H1 (cell line): ENCODE measurements at regions not wholly inside any gene's neighbourhood (a gene's known extent, or its start where the extent isn't known, plus 50 kb on each side); places are given as distances from the start of the nearest gene placed in this dataset.

Source experiments
- CTCF ChIA-PET: fragments of 300-600 bp; sonication (Branson Sonifier 250); formaldehyde crosslinking; loops from one replicate; lab custom pipeline; 2021; ENCODE audit not compliant: partially characterized antibody; lab: Charles Lee
- POLR2A ChIA-PET: fragments of 300-600 bp; sonication (Branson Sonifier 250); formaldehyde crosslinking; loops from one replicate; lab custom pipeline; 2021; ENCODE audit warnings: inconsistent platforms; ENCODE audit not compliant: partially characterized antibody; lab: Charles Lee
- DNase-seq, 2 experiments: peaks; one replicate each; pipeline versions ENCODE4 v3.0.0 to v3.0.0-alpha.2; 2010 to 2022; ENCODE audit warnings: low spot score in 2 of 2, low read depth in 1 of 2, mixed read lengths in 1 of 2
- FAIRE-seq: peaks from 2 replicates; lab custom pipeline; 2011; peaks lifted over from hg19 to GRCh38; lab: Jason Lieb, UNC
- H2AFZ ChIP-seq: 2 replicates; pipeline ENCODE4 v1.8.1; 2012; ENCODE audit warnings: low read length, inconsistent platforms
- H2AK5ac ChIP-seq: 2 replicates; pipeline ENCODE4 v1.6.1; 2013; ENCODE audit warnings: low read depth, low read length
- H2BK120ac ChIP-seq: replicated peaks from 2 replicates; pipeline ENCODE3; 2013; ENCODE audit warnings: low read depth, low read length, inconsistent platforms
- H2BK12ac ChIP-seq: 2 replicates; pipeline ENCODE4 v1.6.1; 2013; ENCODE audit warnings: low read depth, low read length
- H2BK15ac ChIP-seq: 2 replicates; pipeline ENCODE4 v1.6.1; 2013; ENCODE audit warnings: low read length
- H2BK20ac ChIP-seq: 2 replicates; pipeline ENCODE4 v1.6.1; 2013; ENCODE audit warnings: low read length
- H2BK5ac ChIP-seq: 2 replicates; pipeline ENCODE4 v1.6.1; 2013; ENCODE audit warnings: low read depth, low read length
- H3K14ac ChIP-seq: 2 replicates; pipeline ENCODE4 v1.6.1; 2013; ENCODE audit warnings: inconsistent platforms; ENCODE audit not compliant: insufficient read length
- H3K18ac ChIP-seq: 2 replicates; pipeline ENCODE4 v1.6.1; 2013; ENCODE audit warnings: low read length; ENCODE audit errors: extremely low read depth
- H3K23ac ChIP-seq: 2 replicates; pipeline ENCODE4 v1.6.1; 2013; ENCODE audit warnings: inconsistent platforms; ENCODE audit not compliant: insufficient read length
- H3K23me2 ChIP-seq: 2 replicates; pipeline ENCODE4 v1.6.1; 2013; ENCODE audit warnings: low read depth, low read length
- H3K27ac ChIP-seq: 2 replicates; pipeline ENCODE4 v1.6.1; 2011; ENCODE audit warnings: low read depth, low read length, inconsistent platforms
- H3K27me3 ChIP-seq, 4 experiments: replicated peaks in 1 of 4; 1 replicate in 1 of 4; 2 replicates in 3 of 4; pipeline versions ENCODE4 v1.6.1 to v1.8.1; 2011 to 2013; ENCODE audit warnings: low read length in 3 of 4, mild to moderate bottlenecking in 3 of 4, inconsistent platforms in 2 of 4, mixed read lengths in 2 of 4, moderate library complexity in 1 of 4; ENCODE audit not compliant: control insufficient read depth in 3 of 4, insufficient read depth in 3 of 4; ENCODE audit errors: extremely low read depth in 1 of 4
- H3K36me3 ChIP-seq, 4 experiments: 2 replicates each; pipeline versions ENCODE4 v1.6.1 to v1.8.1; 2011 to 2013; ENCODE audit warnings: mild to moderate bottlenecking in 4 of 4, low read length in 3 of 4, moderate library complexity in 2 of 4, control low read depth in 1 of 4, inconsistent platforms in 1 of 4; ENCODE audit not compliant: insufficient read depth in 4 of 4, control insufficient read depth in 2 of 4
- H3K4ac ChIP-seq: replicated peaks from 2 replicates; pipeline ENCODE3; 2013; ENCODE audit warnings: low read length, low read depth, mixed read lengths, inconsistent platforms; ENCODE audit not compliant: insufficient read length
- H3K4me1 ChIP-seq, 4 experiments: replicated peaks in 1 of 4; 1 replicate in 1 of 4; 2 replicates in 3 of 4; pipeline versions ENCODE4 v1.6.1 to v1.8.1; 2011 to 2013; ENCODE audit warnings: low read length in 3 of 4, inconsistent platforms in 2 of 4, mixed read lengths in 1 of 4; ENCODE audit not compliant: insufficient read depth in 4 of 4, control insufficient read depth in 3 of 4
- H3K4me2 ChIP-seq, 2 experiments: 2 replicates each; pipeline versions ENCODE4 v1.6.1 to v1.8.1; 2011 to 2013; ENCODE audit warnings: low read depth in 2 of 2, low read length in 2 of 2, control low read depth in 1 of 2, inconsistent platforms in 1 of 2, mild to moderate bottlenecking in 1 of 2; ENCODE audit not compliant: insufficient read depth in 1 of 2
- H3K4me3 ChIP-seq, 4 experiments: fragments of 200-600, 300-600 bp in 1 of 4; sonication (generic), shearing (Covaris generic), sonication (Bioruptor Twin) in 1 of 4; 2 replicates each; pipeline versions ENCODE4 v1.5.1 to v1.8.1; 2011 to 2016; ENCODE audit warnings: low read length in 4 of 4, low read depth in 3 of 4, control low read depth in 2 of 4, inconsistent platforms in 2 of 4, mild to moderate bottlenecking in 2 of 4, mixed read lengths in 1 of 4, moderate library complexity in 1 of 4; ENCODE audit not compliant: insufficient read depth in 2 of 4; ENCODE audit errors: extremely low read depth in 1 of 4
- H3K56ac ChIP-seq: replicated peaks from 2 replicates; pipeline ENCODE3; 2013; ENCODE audit warnings: low read depth, mild to moderate bottlenecking, mixed read lengths, low read length, inconsistent platforms; ENCODE audit not compliant: insufficient read length
- H3K79me1 ChIP-seq: 2 replicates; pipeline ENCODE4 v1.6.1; 2013; ENCODE audit warnings: low read depth, low read length, control low read depth
- H3K79me2 ChIP-seq, 2 experiments: 2 replicates each; pipeline versions ENCODE4 v1.6.1 to v1.8.1; 2012 to 2013; ENCODE audit warnings: low read length in 2 of 2, mild to moderate bottlenecking in 2 of 2, inconsistent platforms in 1 of 2; ENCODE audit not compliant: insufficient read depth in 2 of 2, control insufficient read depth in 1 of 2
- H3K9ac ChIP-seq, 4 experiments: replicated peaks in 1 of 4; 1 replicate in 1 of 4; 2 replicates in 3 of 4; pipeline versions ENCODE4 v1.6.1 to v1.8.1; 2011 to 2013; ENCODE audit warnings: low read depth in 3 of 4, low read length in 3 of 4, control low read depth in 2 of 4, mild to moderate bottlenecking in 2 of 4, moderate library complexity in 2 of 4, inconsistent platforms in 1 of 4; ENCODE audit errors: extremely low read depth in 1 of 4
- H3K9me3 ChIP-seq, 2 experiments: 2 replicates each; pipeline versions ENCODE4 v1.6.1 to v1.8.1; 2012 to 2013; ENCODE audit warnings: mild to moderate bottlenecking in 2 of 2, moderate library complexity in 2 of 2, control low read depth in 1 of 2, inconsistent platforms in 1 of 2, low read depth in 1 of 2, low read length in 1 of 2, mixed read lengths in 1 of 2; ENCODE audit not compliant: insufficient read depth in 2 of 2
- H4K20me1 ChIP-seq, 2 experiments: replicated peaks in 1 of 2; 2 replicates each; pipeline versions ENCODE3 to v1.8.1; 2011 to 2013; ENCODE audit warnings: inconsistent platforms in 2 of 2, low read length in 2 of 2, mild to moderate bottlenecking in 1 of 2; ENCODE audit not compliant: insufficient read depth in 2 of 2, control insufficient read depth in 1 of 2
- H4K5ac ChIP-seq: 2 replicates; pipeline ENCODE4 v1.6.1; 2013; ENCODE audit warnings: low read length, low read depth, mixed read lengths, inconsistent platforms; ENCODE audit not compliant: insufficient read length
- H4K8ac ChIP-seq: 2 replicates; pipeline ENCODE4 v1.8.0; 2013; ENCODE audit warnings: mild to moderate bottlenecking, moderate library complexity, low read length, inconsistent platforms; ENCODE audit not compliant: insufficient read depth; ENCODE audit errors: extremely low read depth
- H4K91ac ChIP-seq: replicated peaks from 2 replicates; pipeline ENCODE3; 2013; ENCODE audit warnings: low read length, mixed read lengths, inconsistent platforms; ENCODE audit not compliant: insufficient read length
- CBX5 ChIP-seq: fragments of 300-800, 300-1000 bp; sonication (generic); IDR thresholded peaks from 2 replicates; pipeline ENCODE4 v1.7.1; 2016; ENCODE audit warnings: antibody characterized with exemption, low read length, low read depth
- CBX8 ChIP-seq: fragments of 300-800, 300-1000 bp; sonication (generic); IDR thresholded peaks from 2 replicates; pipeline ENCODE4 v1.7.1; 2016; ENCODE audit warnings: low read depth, low read length, borderline replicate concordance
- CREB1 ChIP-seq: IDR thresholded peaks from 2 replicates; pipeline ENCODE4 v1.6.1; 2012; ENCODE audit warnings: inconsistent platforms
- RAD21 ChIP-seq, 2 experiments: IDR thresholded peaks in 1 of 2; conservative IDR thresholded peaks in 1 of 2; 2 replicates each; pipeline ENCODE4 v1.6.1; 2011; ENCODE audit warnings: low read depth in 2 of 2, low read length in 2 of 2, improper control_type of control experiment in 1 of 2, inconsistent platforms in 1 of 2, mild to moderate bottlenecking in 1 of 2, moderate library complexity in 1 of 2
- RXRA ChIP-seq: IDR thresholded peaks from 2 replicates; pipeline ENCODE4 v1.6.1; 2011; ENCODE audit warnings: low read depth, mild to moderate bottlenecking, low read length, moderate library complexity; ENCODE audit not compliant: insufficient read depth
- SIN3A ChIP-seq, 2 experiments: IDR thresholded peaks in 1 of 2; conservative IDR thresholded peaks in 1 of 2; 2 replicates each; pipeline ENCODE4 v1.6.1; 2011 to 2012; ENCODE audit warnings: low read length in 2 of 2, improper control_type of control experiment in 1 of 2, low read depth in 1 of 2, mild to moderate bottlenecking in 1 of 2
- TCF12 ChIP-seq: IDR thresholded peaks from 2 replicates; pipeline ENCODE4 v1.6.1; 2011; ENCODE audit warnings: low read depth, mild to moderate bottlenecking, low read length
- WGBS, 2 experiments: shearing (Covaris generic) in 1 of 2; methylation state at CpG; one replicate each; pipeline versions ENCODE4 v1.1.6 to v1.1.7; 2013 to 2015; ENCODE audit warnings: low lambda C conversion rate in 2 of 2, mixed read lengths in 2 of 2, inconsistent platforms in 1 of 2, low coverage in 1 of 2, missing lambda C conversion rate in 1 of 2; ENCODE audit not compliant: insufficient replicate concordance in 2 of 2, insufficient coverage in 1 of 2, insufficient read length in 1 of 2; ENCODE audit errors: extremely low coverage in 1 of 2, missing lambda C conversion rate in 1 of 2; 5-methylcytosine and 5-hydroxymethylcytosine counted together

DNA sequence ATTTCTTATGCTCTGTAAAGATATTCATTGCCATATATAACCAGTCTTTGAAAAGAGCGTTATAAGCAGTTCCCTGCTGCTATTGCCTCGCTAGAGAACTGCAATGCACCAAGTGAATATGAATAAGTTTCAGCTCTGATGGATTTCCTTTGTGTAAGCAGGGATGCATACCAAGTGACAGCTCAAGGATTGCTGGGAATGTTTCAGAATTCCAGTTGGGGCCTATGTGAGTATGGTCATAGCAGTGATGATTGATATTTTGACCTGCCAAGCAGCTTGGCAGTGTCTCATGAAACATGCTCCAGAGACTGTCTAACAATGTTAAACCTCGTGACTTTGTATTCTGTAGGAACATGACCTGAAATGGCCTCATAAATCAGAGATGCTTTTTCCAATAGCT lies 312.6 kb downstream of the C11orf87 start:
- Histone ChIP-seq H2BK15ac (no peak overlapping the region), H3K23me2 (no peaks in the 10 kb centered on the region), H3K56ac (no peak overlapping the region), H3K4me2 (no peak overlapping the region), H2AFZ (no peak overlapping the region), H3K79me2 (no peaks in the 10 kb centered on the region), H2BK12ac (no peak overlapping the region), H3K9ac (no peak overlapping the region), H3K27me3 (no peaks in the 10 kb centered on the region), H3K27ac (no peak overlapping the region), H4K8ac (no peak overlapping the region), H2BK120ac (no peak overlapping the region), H2BK5ac (no peak overlapping the region), H3K18ac (no peak overlapping the region), H3K14ac (no peak overlapping the region), H3K79me1 (no peaks in the 10 kb centered on the region), H3K4me1 (no peaks in the 10 kb centered on the region), H3K36me3 (no peaks in the 10 kb centered on the region), H3K4me3 (no peak overlapping the region), H3K4ac (no peak overlapping the region), H3K23ac (no peak overlapping the region), H3K9me3 (no peaks in the 10 kb centered on the region), H4K5ac (no peak overlapping the region), H4K91ac (no peak overlapping the region), H2BK20ac (no peak overlapping the region), H2AK5ac (no peak overlapping the region), H4K20me1 (no peaks in the 10 kb centered on the region)
- no peak for DNase-seq
- TF ChIP-seq RXRA (no peak), CBX5 (no peak), CBX8 (no peak), RAD21 (IDR thresholded peaks at IDR 0.05 in 1 of 2, conservative IDR thresholded peaks at IDR 0.05 in 1 of 2; ENCODE audit: low read depth in 2 of 2, low read length in 2 of 2) (no peak), TCF12 (no peak), SIN3A (conservative IDR thresholded peaks at IDR 0.05 in 1 of 2, IDR thresholded peaks at IDR 0.05 in 1 of 2; ENCODE audit: low read depth in 1 of 2, low read length in 2 of 2) (no peak), CREB1 (no peak)
- 98% methylated on average over 3 of the region's 3 CpGs; no CpG with 5 or more reads in 1 of the 2 experiments for WGBS, 2 experiments
- ChIA-PET CTCF (no interaction called here), POLR2A (interaction anchor here (0.7 kb wide), 1 partner anchor 10 kb away, joined by 3 read pairs; no protein-coding TSS in a partner anchor)
- no peak for FAIRE-seq
